ENCODE measurements at regions not wholly inside any gene's neighbourhood (a gene's known extent, or its start where the extent isn't known, plus 50 kb on each side); places are given as distances from the start of the nearest gene placed in this dataset.

- 89 to 91% methylated on average over 3 of the region's 3 CpGs for WGBS, 2 donors
- DNase-seq = no peak
- H3K4me3 ChIP-seq = no peak overlapping the region
- no peak overlapping the region for H3K27ac ChIP-seq
- no peaks in the 10 kb centered on the region for H3K36me3 ChIP-seq (ENCODE audit: low read depth, missing control alignments)
- no peaks in the 10 kb centered on the region for H3K4me1 ChIP-seq
- no peaks in the 10 kb centered on the region for H3K9me3 ChIP-seq
- TF ChIP-seq POLR2A (IDR thresholded peaks at IDR 0.05) = no peak
- TF ChIP-seq CTCF (IDR thresholded peaks at IDR 0.05) = no peak
- intact Hi-C loops (cut with DNase I; ENCODE audit: low total_unique reads) = no loop called here
- H3K27me3 ChIP-seq = no peaks in the 10 kb centered on the region
Measured at GRCh38 chr10:3578159-3578558, 206.8 kb downstream of the KLF6 start.

GRCh38 chr10:3574451-3574850 lies 210.6 kb downstream of the KLF6 start:
- no peaks in the 10 kb centered on the region for H3K9me3 ChIP-seq
- H3K36me3 ChIP-seq (ENCODE audit: low read depth, missing control alignments) = no peaks in the 10 kb centered on the region
- no peak overlapping the region for H3K4me3 ChIP-seq
- DNase-seq = no peak
- no peak overlapping the region for H3K27ac ChIP-seq
- TF ChIP-seq CTCF (IDR thresholded peaks at IDR 0.05) (no peak), POLR2A (IDR thresholded peaks at IDR 0.05) (no peak)
- intact Hi-C loops (cut with DNase I; ENCODE audit: low total_unique reads) = no loop called here
- WGBS, 2 donors = 87 to 88% methylated on average over 10 of the region's 10 CpGs
- H3K27me3 ChIP-seq = no peaks in the 10 kb centered on the region
- peaks cover 15% of the 10 kb centered on the region for H3K4me1 ChIP-seq

- Histone ChIP-seq H3K36me3 (ENCODE audit: low read depth, missing control alignments) (no peaks in the 10 kb centered on the region), H3K27ac (no peak overlapping the region), H3K4me1 (peaks cover 15% of the 10 kb centered on the region), H3K4me3 (no peak overlapping the region), H3K27me3 (no peaks in the 10 kb centered on the region), H3K9me3 (no peaks in the 10 kb centered on the region)
- intact Hi-C loops (cut with DNase I; ENCODE audit: low total_unique reads) = no loop called here
- no peak for TF ChIP-seq CTCF (IDR thresholded peaks at IDR 0.05)
- TF ChIP-seq POLR2A (IDR thresholded peaks at IDR 0.05) = no peak
- no peak for DNase-seq
- WGBS, 2 donors = 79 to 83% methylated on average over 8 of the region's 8 CpGs
Measured at GRCh38 chr10:3573498-3573897, 211.5 kb downstream of the KLF6 start.

GRCh38 chr10:3571310-3571825 lies 213.6 kb downstream of the KLF6 start:
- Histone ChIP-seq H3K4me3 (no peak overlapping the region), H3K36me3 (ENCODE audit: low read depth, missing control alignments) (no peaks in the 10 kb centered on the region), H3K27me3 (no peaks in the 10 kb centered on the region), H3K4me1 (peaks cover 15% of the 10 kb centered on the region), H3K27ac (no peak overlapping the region), H3K9me3 (no peaks in the 10 kb centered on the region)
- intact Hi-C loops (cut with DNase I; ENCODE audit: low total_unique reads) = no loop called here
- no peak for DNase-seq
- TF ChIP-seq CTCF (IDR thresholded peaks at IDR 0.05) (no peak), POLR2A (IDR thresholded peaks at IDR 0.05) (no peak)
- 90 to 93% methylated on average over 13 to 14 of the region's 14 CpGs for WGBS, 2 donors

GRCh38 chr10:3570855-3571266 lies 214.1 kb downstream of the KLF6 start:
- intact Hi-C loops (cut with DNase I; ENCODE audit: low total_unique reads) = no loop called here
- no peaks in the 10 kb centered on the region for H3K27me3 ChIP-seq
- H3K4me3 ChIP-seq = no peak overlapping the region
- no peaks in the 10 kb centered on the region for H3K9me3 ChIP-seq
- TF ChIP-seq CTCF (IDR thresholded peaks at IDR 0.05) = no peak
- no peak for TF ChIP-seq POLR2A (IDR thresholded peaks at IDR 0.05)
- H3K36me3 ChIP-seq (ENCODE audit: low read depth, missing control alignments) = no peaks in the 10 kb centered on the region
- peak; percentile 35 for DNase-seq
- peaks cover 15% of the 10 kb centered on the region for H3K4me1 ChIP-seq
- WGBS, 2 donors = 38 to 43% methylated on average over 9 of the region's 9 CpGs
- no peak overlapping the region for H3K27ac ChIP-seq
